ENCODE measurements at regions not wholly inside any gene's neighbourhood (a gene's known extent, or its start where the extent isn't known, plus 50 kb on each side); places are given as distances from the start of the nearest gene placed in this dataset.

DNA sequence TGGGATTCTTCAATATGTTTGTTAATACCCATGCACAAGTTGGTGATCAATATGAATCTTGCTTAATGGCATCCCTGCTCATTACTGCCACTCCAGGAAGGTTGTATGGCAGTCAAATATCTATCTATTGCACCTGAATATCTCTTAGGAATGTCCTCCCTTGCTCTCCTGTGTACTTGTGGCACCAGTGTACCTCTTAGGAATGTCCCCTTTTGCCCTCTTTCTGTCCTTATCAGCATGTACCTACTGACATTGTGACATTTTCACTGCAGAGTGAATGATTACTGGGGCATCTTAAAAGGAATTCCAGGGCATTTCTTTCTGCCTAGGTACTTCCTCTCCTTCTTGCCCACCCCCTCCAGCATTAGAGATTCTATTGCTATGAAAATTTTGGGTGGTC lies 163.8 kb upstream of the CENPE start:
- peaks cover 41% of the 10 kb centered on the region for H3K36me3 Mint-ChIP-seq (ENCODE audit: low read depth)
- peaks cover 4% of the 10 kb centered on the region for H3K27me3 Mint-ChIP-seq (ENCODE audit: insufficient read depth, low read depth, poor library complexity)
- no peak for DNase-seq (ENCODE audit: low spot score)
- Histone ChIP-seq H3F3A (replicated peaks; ENCODE audit: low read depth) (no peaks in the 10 kb centered on the region), H3K27ac (ENCODE audit: low read depth) (no peak overlapping the region), H3K4me3 (no peak overlapping the region), H3K27me3 (ENCODE audit: insufficient read depth) (no peaks in the 10 kb centered on the region), H2AFZ (no peak overlapping the region), H4K20me1 (replicated peaks; ENCODE audit: insufficient read depth) (no peaks in the 10 kb centered on the region), H3K4me1 (ENCODE audit: insufficient read depth) (0 out of 2 replicates have a peak, but pooled peaks cover 4% of the 10 kb centered on the region), H3K4me2 (no peak overlapping the region), H3K79me2 (replicated peaks; ENCODE audit: insufficient read depth) (no peaks in the 10 kb centered on the region), H3K9me2 (ENCODE audit: insufficient read depth) (peaks cover 13% of the 10 kb centered on the region; the same call in 1 of the 2 replicates), H3K36me3 (ENCODE audit: insufficient read depth) (peaks cover 10% of the 10 kb centered on the region)
- no peaks in the 10 kb centered on the region for H3K4me1 Mint-ChIP-seq
- TF ChIP-seq STAT1 (IDR thresholded peaks at IDR 0.05; ENCODE audit: unreplicated experiment) = no peak
- TF ChIP-seq, protein P1, sequence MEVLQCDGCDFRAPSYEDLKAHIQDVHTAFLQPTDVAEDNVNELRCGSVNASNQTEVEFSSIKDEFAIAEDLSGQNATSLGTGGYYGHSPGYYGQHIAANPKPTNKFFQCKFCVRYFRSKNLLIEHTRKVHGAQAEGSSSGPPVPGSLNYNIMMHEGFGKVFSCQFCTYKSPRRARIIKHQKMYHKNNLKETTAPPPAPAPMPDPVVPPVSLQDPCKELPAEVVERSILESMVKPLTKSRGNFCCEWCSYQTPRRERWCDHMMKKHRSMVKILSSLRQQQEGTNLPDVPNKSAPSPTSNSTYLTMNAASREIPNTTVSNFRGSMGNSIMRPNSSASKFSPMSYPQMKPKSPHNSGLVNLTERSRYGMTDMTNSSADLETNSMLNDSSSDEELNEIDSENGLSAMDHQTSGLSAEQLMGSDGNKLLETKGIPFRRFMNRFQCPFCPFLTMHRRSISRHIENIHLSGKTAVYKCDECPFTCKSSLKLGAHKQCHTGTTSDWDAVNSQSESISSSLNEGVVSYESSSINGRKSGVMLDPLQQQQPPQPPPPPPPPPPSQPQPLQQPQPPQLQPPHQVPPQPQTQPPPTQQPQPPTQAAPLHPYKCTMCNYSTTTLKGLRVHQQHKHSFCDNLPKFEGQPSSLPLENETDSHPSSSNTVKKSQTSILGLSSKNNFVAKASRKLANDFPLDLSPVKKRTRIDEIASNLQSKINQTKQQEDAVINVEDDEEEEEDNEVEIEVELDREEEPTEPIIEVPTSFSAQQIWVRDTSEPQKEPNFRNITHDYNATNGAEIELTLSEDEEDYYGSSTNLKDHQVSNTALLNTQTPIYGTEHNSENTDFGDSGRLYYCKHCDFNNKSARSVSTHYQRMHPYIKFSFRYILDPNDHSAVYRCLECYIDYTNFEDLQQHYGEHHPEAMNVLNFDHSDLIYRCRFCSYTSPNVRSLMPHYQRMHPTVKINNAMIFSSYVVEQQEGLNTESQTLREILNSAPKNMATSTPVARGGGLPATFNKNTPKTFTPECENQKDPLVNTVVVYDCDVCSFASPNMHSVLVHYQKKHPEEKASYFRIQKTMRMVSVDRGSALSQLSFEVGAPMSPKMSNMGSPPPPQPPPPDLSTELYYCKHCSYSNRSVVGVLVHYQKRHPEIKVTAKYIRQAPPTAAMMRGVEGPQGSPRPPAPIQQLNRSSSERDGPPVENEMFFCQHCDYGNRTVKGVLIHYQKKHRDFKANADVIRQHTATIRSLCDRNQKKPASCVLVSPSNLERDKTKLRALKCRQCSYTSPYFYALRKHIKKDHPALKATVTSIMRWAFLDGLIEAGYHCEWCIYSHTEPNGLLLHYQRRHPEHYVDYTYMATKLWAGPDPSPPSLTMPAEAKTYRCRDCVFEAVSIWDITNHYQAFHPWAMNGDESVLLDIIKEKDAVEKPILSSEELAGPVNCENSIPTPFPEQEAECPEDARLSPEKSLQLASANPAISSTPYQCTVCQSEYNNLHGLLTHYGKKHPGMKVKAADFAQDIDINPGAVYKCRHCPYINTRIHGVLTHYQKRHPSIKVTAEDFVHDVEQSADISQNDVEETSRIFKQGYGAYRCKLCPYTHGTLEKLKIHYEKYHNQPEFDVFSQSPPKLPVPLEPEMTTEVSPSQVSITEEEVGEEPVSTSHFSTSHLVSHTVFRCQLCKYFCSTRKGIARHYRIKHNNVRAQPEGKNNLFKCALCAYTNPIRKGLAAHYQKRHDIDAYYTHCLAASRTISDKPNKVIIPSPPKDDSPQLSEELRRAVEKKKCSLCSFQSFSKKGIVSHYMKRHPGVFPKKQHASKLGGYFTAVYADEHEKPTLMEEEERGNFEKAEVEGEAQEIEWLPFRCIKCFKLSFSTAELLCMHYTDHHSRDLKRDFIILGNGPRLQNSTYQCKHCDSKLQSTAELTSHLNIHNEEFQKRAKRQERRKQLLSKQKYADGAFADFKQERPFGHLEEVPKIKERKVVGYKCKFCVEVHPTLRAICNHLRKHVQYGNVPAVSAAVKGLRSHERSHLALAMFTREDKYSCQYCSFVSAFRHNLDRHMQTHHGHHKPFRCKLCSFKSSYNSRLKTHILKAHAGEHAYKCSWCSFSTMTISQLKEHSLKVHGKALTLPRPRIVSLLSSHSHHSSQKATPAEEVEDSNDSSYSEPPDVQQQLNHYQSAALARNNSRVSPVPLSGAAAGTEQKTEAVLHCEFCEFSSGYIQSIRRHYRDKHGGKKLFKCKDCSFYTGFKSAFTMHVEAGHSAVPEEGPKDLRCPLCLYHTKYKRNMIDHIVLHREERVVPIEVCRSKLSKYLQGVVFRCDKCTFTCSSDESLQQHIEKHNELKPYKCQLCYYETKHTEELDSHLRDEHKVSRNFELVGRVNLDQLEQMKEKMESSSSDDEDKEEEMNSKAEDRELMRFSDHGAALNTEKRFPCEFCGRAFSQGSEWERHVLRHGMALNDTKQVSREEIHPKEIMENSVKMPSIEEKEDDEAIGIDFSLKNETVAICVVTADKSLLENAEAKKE (CRISPR knock-in tag; IDR thresholded peaks at IDR 0.05) = no peak
- TF ChIP-seq ZNF114 (CRISPR knock-in tag; IDR thresholded peaks at IDR 0.05) = no peak
- no peak for TF ChIP-seq CREB1 (CRISPR knock-in tag; IDR thresholded peaks at IDR 0.05; ENCODE audit: low read depth)
- TF ChIP-seq POLR2AphosphoS5 (IDR thresholded peaks at IDR 0.05; ENCODE audit: low read depth) = no peak
- no peak for TF ChIP-seq EZH2phosphoT487 (IDR thresholded peaks at IDR 0.05; ENCODE audit: unreplicated experiment)
- TF ChIP-seq, protein P2, sequence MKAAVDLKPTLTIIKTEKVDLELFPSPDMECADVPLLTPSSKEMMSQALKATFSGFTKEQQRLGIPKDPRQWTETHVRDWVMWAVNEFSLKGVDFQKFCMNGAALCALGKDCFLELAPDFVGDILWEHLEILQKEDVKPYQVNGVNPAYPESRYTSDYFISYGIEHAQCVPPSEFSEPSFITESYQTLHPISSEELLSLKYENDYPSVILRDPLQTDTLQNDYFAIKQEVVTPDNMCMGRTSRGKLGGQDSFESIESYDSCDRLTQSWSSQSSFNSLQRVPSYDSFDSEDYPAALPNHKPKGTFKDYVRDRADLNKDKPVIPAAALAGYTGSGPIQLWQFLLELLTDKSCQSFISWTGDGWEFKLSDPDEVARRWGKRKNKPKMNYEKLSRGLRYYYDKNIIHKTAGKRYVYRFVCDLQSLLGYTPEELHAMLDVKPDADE (IDR thresholded peaks at IDR 0.05) = no peak
- TF ChIP-seq NANOG (IDR thresholded peaks at IDR 0.05; ENCODE audit: borderline replicate concordance) = no peak
- TF ChIP-seq ZNF331 (CRISPR knock-in tag; IDR thresholded peaks at IDR 0.05; ENCODE audit: low read depth) = no peak
- TF ChIP-seq, protein P3, sequence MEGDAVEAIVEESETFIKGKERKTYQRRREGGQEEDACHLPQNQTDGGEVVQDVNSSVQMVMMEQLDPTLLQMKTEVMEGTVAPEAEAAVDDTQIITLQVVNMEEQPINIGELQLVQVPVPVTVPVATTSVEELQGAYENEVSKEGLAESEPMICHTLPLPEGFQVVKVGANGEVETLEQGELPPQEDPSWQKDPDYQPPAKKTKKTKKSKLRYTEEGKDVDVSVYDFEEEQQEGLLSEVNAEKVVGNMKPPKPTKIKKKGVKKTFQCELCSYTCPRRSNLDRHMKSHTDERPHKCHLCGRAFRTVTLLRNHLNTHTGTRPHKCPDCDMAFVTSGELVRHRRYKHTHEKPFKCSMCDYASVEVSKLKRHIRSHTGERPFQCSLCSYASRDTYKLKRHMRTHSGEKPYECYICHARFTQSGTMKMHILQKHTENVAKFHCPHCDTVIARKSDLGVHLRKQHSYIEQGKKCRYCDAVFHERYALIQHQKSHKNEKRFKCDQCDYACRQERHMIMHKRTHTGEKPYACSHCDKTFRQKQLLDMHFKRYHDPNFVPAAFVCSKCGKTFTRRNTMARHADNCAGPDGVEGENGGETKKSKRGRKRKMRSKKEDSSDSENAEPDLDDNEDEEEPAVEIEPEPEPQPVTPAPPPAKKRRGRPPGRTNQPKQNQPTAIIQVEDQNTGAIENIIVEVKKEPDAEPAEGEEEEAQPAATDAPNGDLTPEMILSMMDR (conservative IDR thresholded peaks at IDR 0.05; ENCODE audit: low read depth in 2 of 2) = no peak
- no peak for TF ChIP-seq EZH2 (IDR thresholded peaks at IDR 0.05; ENCODE audit: low read depth, unreplicated experiment)
- no peak for TF ChIP-seq JUNB (IDR thresholded peaks at IDR 0.05; ENCODE audit: unreplicated experiment)
- TF ChIP-seq, protein P4, sequence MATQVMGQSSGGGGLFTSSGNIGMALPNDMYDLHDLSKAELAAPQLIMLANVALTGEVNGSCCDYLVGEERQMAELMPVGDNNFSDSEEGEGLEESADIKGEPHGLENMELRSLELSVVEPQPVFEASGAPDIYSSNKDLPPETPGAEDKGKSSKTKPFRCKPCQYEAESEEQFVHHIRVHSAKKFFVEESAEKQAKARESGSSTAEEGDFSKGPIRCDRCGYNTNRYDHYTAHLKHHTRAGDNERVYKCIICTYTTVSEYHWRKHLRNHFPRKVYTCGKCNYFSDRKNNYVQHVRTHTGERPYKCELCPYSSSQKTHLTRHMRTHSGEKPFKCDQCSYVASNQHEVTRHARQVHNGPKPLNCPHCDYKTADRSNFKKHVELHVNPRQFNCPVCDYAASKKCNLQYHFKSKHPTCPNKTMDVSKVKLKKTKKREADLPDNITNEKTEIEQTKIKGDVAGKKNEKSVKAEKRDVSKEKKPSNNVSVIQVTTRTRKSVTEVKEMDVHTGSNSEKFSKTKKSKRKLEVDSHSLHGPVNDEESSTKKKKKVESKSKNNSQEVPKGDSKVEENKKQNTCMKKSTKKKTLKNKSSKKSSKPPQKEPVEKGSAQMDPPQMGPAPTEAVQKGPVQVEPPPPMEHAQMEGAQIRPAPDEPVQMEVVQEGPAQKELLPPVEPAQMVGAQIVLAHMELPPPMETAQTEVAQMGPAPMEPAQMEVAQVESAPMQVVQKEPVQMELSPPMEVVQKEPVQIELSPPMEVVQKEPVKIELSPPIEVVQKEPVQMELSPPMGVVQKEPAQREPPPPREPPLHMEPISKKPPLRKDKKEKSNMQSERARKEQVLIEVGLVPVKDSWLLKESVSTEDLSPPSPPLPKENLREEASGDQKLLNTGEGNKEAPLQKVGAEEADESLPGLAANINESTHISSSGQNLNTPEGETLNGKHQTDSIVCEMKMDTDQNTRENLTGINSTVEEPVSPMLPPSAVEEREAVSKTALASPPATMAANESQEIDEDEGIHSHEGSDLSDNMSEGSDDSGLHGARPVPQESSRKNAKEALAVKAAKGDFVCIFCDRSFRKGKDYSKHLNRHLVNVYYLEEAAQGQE (IDR thresholded peaks at IDR 0.05; ENCODE audit: unreplicated experiment) = no peak
- no peak for ATAC-seq
- peaks cover 44% of the 10 kb centered on the region for H3K9me3 Mint-ChIP-seq
- no peak overlapping the region for H3K4me3 Mint-ChIP-seq
- no peak overlapping the region for H3K27ac Mint-ChIP-seq
